Stimulated activated CD4-positive, alpha-beta T cell treated with anti-CD3 and anti-CD28 coated beads, Interleukin-12 subunit alpha, Interleukin-12 subunit beta, amount 100 ng/mL, for 24 hours (primary cell): ENCODE measurements at regions not wholly inside any gene's neighbourhood (a gene's known extent, or its start where the extent isn't known, plus 50 kb on each side); places are given as distances from the start of the nearest gene placed in this dataset.

Experiments
- DNase-seq, 2 experiments: peaks; one replicate each; pipeline ENCODE4 v3.0.0-alpha.2; 2020; ENCODE audit warnings: low read depth in 2 of 2

DNA sequence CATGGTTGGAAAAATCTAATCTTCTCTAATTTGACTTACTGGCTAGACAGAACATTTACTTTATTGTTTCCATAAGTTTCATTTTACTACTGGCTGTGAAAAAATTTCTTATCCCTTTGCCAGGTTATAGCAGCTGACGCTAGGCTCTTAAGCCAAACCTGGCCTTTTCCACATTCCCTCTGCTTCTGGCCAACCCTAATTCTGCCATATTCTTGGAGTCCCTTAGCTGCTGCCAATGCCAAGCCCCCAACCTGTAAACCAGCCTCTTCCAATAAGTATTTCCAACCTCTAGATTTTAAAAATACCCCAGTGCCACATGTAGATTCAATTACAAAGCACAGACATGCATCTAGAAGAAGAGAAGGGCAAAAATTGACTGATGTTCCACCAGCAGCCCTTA is 452.3 kb upstream of the MEX3C start:
- no peak for DNase-seq

DNA sequence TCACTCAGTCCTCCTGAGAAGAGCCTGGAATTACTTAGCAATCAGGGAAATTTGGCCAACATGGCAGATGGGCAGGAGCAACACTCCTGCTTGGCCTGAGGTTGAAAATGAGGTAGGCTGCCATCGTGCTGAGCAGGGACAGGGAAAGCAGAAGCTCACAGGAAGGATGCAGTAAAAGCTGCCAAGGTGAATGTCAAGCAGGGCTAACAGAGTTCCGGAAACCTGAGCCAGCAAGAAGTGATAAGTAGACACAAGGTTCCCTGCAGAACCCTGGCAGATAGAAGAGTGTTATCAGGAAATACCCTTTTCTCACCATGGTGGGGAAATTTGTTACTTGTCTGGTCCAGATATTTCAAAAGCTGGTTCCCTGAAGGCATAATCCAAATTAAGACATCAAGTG is 454.3 kb upstream of the MEX3C start:
- no peak for DNase-seq

DNA sequence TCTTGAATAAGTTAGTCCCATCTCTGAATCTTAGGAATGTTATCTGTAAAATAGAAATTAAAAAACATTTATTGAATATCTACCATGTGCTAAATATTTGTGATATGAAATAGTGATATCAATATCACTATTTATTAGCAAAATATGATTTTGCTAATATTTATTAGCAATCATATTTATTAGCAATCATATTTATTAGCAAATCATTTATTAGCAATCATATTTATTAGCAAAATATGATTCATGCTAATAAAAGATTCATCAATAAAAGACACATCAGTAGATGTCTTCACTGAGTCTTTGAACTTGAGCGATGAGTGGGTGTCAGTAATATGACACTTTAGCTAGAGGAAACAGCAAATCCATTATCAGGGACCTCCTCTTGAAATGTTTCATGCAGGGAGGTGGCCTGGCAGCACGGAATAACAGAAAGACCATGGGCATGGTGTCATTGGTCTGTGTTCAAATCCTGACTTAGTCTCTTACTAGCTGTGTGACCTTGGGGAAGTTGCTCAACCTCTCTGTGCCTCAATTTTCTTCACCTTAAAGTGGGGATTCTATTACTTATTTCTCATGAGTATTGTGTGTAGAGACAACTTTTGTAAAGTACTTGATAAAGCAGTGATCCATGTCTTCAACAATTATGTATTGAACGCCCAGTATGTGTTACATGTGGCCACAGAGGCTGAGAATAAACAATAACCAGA is 456.2 kb upstream of the MEX3C start:
- no peak for DNase-seq

DNA sequence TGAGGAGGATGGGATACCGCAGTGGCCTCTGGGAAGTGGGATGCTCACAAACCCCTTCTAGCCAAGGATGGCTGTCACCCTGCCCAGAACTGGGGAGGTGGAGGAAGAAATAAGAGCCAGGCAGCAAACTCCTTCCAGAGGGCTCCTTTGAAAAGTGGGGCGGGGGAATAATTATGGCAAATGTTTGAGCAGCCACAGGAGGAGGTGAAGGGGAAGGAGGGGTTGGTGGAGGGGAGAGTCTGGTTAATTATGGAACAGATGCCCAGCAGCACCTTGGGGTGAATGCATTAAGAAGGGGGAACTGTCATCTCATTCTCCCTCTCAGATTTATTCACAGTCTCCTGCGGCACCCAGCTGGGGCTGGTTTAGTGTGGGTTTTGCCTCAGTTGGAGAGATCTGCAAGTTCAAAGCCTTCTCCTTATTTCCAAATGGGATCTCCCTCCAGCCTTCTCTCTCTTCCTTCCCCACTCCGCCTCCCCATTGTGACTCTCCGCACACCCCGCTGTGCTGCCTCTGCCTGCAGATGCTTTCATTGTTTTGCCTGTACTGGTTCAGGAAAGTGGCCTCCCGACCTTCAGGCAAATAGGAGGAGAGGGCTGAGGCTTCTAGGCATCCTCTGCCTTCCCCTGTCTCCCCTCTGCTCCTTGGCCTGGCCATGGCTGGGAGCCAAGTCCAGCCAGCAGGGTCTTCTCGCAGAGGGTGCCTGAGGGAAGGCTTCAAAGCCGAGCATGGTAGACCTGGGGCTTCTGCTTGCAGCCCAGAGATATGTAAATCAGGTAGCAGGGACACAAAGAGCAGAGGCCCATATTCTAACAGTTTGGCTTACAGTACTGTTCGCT is 457.2 kb upstream of the MEX3C start:
- no peak for DNase-seq

DNA sequence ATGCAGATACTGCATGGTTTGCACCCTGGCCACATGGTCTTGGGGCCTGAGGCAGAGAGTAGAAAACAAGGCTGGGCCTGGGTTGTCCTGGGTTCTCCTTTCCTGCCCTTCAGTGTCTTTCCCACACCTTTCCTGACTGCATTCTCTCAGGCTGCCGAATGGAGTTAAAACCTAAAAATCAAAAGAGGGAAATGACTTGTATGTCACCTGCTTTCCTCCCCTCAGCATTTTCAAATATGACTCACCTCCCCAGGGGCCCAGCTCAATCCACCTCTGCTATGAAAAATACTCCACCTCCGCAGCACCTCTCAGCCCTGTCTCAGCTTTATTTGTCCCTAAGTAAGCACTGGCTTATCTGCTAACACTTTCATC is 457.8 kb upstream of the MEX3C start:
- no peak for DNase-seq

DNA sequence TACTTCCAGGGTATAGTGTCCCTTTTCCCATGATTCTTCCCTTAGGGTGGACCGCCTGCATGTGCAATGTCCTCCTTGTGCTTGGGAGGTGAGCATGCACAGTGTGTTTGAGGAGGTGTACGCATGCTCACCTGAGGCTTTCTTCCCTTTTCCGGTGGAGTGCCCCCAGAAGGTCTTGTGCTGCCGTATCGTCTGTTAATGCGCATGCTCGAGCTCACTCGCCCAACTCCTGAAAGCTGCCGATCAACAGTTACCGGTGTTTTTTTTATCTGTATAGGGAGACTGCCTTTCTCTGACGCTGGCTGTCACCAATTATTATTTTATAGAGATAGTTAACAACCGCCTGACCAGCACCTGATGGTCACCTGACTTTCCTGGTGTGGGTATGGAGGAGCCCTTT is 458.8 kb upstream of the MEX3C start:
- no peak for DNase-seq

DNA sequence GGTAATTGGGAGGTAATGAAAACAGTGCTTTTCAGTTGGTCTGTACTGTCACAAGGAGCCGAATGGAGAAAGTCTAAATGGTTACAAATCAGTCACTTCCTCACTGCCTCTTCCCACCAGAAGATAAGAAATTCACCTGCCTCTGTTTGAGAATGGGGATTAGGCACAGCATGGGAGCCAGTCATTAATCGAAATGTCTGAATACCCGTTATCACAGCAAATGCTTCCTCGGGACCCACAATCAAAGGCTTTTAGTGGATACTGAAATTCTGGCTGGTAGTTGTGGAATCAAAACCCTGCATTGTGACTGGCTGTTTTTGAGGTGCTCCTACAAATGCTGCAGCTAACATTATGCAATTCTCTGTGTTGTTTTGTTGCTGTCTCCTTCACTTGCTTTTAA is 461.0 kb upstream of the MEX3C start:
- DNase-seq: no peak

DNA sequence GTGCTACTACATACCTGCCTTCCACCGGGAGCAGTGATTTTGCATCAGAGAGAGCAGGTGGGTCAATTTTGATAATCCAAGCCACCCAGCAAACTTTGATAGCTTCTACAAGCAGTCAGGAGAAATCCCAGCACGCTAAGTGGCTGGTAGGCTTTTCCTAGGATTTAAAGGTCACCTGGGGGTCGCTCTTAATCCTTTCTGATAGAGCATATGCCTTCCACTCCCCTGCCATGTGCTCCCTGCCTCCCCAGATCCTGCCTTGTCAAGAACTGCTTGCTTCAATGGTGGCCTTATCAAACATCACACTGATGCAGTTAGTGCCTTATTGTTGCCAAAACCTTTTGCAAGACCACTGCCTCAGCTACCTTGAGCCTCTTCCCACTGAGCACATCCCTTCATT is 462.3 kb upstream of the MEX3C start:
- DNase-seq: no peak

DNA sequence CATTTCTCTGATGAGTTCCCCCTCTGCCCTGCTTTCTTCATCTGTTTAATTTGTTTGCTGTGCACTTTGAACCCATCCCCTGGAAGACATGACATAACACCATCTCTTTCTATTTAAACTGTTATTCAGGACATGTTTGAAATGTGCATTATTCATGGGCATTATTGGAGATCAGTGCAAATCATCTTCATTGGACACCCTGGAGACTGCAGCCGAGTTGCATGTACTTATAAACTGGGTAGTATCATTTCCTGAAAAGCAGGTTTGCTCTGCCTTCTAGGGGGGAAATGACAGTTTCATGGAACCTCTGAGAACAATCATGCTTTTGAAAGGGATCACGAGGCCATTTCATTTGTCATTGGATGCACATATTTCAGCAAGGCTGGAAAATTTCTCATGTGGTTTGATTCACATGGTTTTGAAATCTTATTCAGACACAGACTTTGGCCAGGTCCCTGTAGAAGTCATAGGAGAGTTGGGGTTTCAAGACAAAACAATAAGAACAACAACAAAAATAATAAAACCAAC is 462.8 kb upstream of the MEX3C start:
- no peak for DNase-seq

DNA sequence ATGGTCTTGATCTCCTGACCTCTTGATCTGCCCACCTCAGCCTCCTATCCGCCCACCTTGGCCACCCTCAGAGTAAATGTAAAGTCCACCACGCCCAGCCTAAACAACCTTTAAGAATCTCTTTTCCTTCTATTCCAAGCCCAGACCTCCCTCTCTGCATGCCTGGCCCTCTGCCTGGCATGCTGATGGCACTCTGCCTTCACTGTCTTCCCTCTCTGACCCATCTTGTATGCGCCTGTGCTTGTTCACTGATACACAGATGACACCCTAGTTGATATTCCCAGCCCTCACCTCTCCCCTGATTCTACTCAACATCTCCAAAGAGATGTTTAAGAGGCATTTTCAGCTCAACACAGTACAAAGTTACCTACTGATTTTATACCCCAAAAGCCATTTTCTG is 466.8 kb upstream of the MEX3C start:
- no peak for DNase-seq

DNA sequence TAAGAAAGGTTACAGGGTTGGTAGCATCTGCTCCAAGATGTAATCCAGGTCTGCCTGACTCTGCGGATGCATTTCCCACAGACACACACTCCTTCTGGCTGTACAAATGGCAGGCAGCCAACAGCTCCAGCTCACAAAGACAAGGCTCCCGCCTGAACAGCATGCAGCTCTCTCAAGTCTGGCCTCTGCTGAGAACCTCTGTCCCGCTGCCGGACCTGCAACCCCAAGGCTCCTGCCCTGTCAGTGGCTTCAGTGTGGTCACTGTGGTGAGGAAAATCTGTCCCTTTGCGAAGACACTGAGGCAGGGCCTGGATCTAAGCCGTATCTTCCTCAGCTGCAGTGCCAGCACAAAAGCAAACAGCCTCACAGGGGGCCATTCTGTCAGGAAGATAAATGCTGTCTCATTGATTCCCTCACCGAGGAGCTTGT is 469.3 kb upstream of the MEX3C start:
- DNase-seq: no peak

DNA sequence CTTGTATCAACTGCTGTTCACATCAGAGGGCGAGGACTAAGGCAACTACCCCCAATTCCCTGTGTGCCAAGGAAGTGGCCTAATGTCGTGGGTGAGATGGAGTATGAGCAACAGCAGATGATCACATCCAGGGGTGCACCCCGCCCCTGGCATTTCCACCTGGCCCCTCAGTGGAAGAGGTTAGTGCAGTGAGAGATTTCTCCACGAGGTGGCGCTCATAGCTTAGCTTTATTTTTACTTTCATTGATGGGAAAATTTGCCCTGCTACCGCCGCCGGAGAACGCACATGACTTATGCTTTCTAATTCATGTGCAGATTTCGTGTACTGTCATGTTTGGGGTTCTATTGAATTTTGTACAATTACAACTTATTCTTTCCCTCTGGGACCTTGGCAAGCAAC is 470.6 kb upstream of the MEX3C start:
- DNase-seq: peak; percentile 7 to 52

DNA sequence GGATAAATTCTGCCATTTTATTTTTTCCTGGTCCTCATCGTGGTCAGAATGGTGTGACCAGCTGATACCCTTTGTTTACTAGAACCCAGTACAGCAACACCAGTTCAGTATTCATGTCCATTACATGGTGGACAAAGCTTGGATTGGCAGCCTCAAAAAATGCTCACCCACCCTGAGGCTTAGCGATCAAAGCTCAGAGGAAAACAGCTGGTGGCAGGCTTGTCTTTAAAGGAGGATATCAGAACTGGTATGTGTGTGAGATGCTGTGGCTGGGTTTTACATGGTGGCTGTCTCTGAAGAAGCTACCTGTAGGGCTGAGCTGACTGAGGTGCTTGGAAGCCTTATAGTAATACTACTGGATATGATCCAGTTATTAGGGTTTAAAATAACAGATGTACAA is 471.1 kb upstream of the MEX3C start:
- no peak for DNase-seq

DNA sequence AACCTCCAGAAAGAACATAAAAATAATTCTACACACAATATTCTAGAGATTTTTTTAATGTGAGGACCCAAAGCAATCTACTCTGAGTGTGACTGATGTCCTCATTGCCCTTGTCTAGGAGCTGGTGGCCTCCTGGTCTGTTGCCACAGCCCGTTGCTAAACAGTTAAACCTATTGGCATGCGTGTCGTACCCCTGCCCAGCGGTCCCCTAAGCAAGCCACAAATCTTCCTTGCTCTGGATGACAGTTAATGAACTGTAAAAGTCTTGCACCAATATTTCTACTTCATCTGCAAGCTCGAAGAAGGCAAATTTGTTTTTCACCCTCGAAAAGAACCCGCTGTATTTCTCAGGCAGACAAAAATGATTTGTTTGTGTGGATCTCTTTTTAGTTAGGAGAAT is 489.1 kb upstream of the MEX3C start:
- no peak for DNase-seq

DNA sequence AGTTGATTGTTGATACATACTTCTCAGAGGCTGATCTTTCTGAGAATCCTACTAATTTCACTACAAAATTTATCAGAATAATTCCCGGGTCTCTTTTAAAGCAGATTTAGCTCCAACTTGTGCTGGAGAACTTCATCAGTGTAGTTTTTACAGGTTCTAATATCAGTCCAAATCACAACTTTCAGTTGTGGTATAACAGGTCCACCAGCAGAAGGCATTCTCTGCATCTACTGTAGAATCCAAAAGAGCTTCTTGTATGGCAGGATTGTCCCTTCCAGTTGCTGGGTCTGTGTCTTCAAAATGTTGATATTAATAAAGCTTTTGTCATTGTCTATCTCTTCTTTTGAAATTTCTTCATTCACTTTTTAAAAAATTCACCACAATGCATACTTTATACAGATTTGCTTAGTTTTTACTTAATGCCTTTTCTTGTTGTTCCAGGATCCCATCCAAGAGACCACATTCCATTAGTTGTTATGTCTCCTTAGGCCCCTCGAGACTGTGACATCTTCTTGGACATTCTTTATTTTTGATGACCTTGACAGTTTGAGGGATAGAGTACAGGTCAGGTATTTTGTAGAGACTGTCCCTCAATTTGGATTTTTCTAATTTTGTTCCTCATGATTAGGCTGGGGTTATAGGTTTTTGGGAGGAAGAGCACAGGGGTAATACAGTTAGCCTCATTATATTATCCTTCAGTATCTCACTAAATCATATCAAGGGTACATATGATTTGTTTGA is 490.5 kb upstream of the MEX3C start:
- no peak for DNase-seq

DNA sequence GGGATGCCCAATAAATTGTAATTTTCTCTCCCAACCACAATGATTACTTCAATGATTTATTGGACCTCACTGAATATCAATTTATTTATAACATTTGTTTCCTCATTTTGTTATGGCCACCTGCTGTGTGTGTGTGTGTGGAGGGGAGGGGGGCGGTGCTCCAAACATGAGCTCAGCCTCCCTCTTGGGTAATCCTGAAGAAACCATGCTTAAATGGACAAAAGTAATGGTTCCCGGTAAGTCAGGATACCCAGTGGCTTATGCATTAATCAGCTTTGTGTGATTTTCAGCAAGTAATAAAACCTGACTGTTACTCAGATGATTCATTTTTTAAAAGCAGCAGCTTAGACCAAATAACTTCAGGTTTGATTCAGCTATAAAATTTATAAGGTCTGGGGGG is 495.1 kb upstream of the MEX3C start:
- no peak for DNase-seq

DNA sequence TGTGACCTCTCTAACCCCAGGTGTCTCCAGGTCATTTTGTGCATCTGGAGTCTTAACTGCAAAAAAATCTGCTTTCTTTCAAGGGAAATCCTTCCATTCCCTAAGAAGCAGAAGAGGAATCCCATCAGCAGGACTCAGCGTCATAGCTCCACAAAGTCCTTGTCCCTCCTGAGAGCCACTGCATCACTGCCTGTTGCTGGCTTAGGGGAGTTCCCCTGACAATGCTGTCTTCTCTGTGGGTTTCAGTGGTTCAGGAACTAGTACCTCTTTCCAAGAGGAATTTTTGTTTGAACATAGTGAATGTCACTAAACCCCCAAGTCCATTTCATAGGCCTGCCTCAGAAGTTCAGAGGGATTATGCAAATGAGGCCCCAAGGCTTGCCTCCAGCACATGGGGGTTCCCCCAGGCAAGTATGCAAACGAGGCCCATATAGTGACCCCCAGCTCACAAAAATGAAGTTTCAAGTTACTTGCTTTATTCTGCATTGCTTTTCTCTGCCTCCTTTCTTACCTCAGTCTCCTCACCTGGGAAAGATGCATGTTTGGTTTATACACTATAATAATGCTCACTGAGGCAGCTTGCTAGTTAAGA is 513.9 kb upstream of the MEX3C start:
- DNase-seq: no peak

DNA sequence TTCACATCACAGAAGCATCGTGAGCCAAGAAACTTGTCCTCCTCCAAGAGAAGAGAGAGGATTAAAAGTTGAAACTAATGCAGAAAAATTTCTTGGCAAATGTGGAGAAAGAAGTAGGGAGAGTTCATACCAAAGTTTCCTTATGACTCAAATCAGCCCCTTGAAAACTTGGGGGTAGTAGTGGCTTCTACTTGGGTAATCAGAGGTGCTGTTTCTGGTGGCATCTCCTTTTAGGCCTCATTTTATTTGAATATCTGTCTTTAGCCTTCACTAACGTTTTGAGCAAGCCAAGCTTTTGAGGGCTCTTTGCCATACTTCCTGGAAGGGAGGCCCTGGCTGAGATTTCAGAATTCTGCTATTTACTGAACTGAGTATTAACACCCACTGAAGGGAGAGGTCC is 515.3 kb upstream of the MEX3C start:
- DNase-seq: no peak

DNA sequence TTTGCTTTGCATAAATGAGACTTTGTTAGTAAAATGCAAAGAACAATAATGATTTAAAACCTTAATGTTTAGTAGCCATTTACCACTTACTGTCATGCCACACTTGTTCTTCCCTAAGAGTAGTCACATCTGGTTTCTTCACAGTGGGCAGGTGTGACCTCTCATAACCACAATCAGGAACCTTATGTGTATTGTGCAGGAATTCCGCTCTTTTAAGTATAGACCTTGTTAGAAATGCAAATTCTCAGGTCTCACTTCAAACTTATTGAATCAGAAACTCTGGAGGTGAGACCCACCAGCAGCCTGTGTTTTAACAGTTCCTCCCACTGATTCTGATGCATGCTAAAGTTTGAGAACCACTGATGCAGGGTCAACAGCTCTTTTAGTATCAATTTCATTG is 518.8 kb upstream of the MEX3C start:
- DNase-seq: no peak

DNA sequence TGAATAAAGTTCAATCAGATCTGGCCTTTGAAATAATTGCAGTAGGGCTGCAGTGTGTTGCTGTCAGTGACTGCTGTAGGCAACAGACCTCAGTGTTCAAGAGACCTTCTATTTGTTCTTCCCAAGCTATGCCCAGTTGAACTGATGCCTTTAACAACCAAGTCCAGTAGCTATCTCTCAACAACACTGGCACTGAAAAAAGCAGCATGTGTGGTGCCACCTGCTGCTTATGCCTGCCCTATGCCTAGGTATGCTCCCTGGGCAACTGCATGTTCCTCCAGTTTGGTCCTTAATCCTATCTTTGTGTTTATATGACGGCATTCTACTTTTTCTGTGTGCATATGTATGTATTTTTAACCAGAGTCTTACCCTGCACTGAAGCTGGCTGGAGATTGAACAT is 523.9 kb upstream of the MEX3C start:
- no peak for DNase-seq

DNA sequence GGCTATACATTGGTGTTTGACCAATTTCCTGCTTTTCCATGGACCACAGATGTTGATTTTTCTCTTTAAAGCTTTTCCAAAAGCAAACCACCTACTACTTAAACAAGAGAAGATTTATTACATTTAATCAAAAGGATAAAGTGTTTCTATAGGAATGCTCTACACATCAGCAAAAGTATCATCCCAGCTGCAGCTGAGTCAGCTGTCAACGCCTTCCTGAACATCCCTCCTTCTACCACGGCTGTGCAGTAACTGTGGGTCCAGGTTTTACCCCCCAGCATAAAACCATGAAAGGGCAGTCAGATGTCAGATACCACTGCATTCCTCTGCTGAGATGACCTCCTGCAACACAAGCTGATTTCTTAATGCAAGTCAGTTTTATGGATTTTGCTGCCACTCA is 524.5 kb upstream of the MEX3C start:
- no peak for DNase-seq
